K562 (cell line): ENCODE measurements at regions not wholly inside any gene's neighbourhood (a gene's known extent, or its start where the extent isn't known, plus 50 kb on each side); places are given as distances from the start of the nearest gene placed in this dataset.

Experiments
- ATAC-seq: fragments of 200-7000 bp; cut with Tn5 transposase; 3 replicates; pipeline ENCODE4 v1.9.1; 2020; ENCODE audit warnings: moderate library complexity
- BruUV-seq: library from RNA; stranded (reverse); fragments of 400-500 nt; replicated peaks from 2 replicates; lab custom pipeline; 2021; lab: Mats Ljungman, UMichigan
- CTCF ChIA-PET: fragments of 300-600 bp; formaldehyde crosslinking; extraction: SDS; loops from one replicate; lab custom pipeline; 2021; ENCODE audit warnings: low intra/inter-chr PET ratio; lab: Yijun Ruan, JAX
- POLR2A ChIA-PET: fragments of 300-600, 350-650 bp; sonication (Branson Sonifier 250); formaldehyde crosslinking; extraction: SDS; loops from one replicate; lab custom pipeline; 2021; ENCODE audit warnings: antibody characterized with exemption, inconsistent platforms; lab: Yijun Ruan, JAX
- DNase-seq, 4 experiments: peaks; one replicate each; pipeline versions ENCODE4 v3.0.0 to v3.0.0-alpha.2; 2011 to 2018; ENCODE audit warnings: low spot score in 3 of 4, mixed read lengths in 3 of 4; ENCODE audit errors: extremely low read depth in 1 of 4
- FAIRE-seq: peaks from 2 replicates; lab custom pipeline; 2011; peaks lifted over from hg19 to GRCh38; lab: Jason Lieb, UNC
- H2AFZ ChIP-seq: 2 replicates; pipeline ENCODE4 v1.6.0; 2011; ENCODE audit warnings: low read depth, low read length, control low read depth, inconsistent platforms
- H3K27ac ChIP-seq: fragments of 200-600 bp; 3 replicates; pipeline ENCODE4 v1.8.0; 2011; ENCODE audit warnings: low read depth, mild to moderate bottlenecking, control low read depth, inconsistent platforms, low read length, moderate library complexity, mixed read lengths; ENCODE audit errors: extremely low read depth
- H3K27me3 ChIP-seq, 2 experiments: fragments of 300-600 bp in 1 of 2; 2 replicates in 1 of 2; 3 replicates in 1 of 2; pipeline versions ENCODE4 v1.6.0 to v1.8.0; 2011; ENCODE audit warnings: inconsistent platforms in 2 of 2, low read length in 2 of 2, mild to moderate bottlenecking in 1 of 2, mixed read lengths in 1 of 2, moderate library complexity in 1 of 2; ENCODE audit not compliant: control insufficient read depth in 2 of 2, insufficient read depth in 2 of 2
- H3K36me3 ChIP-seq: fragments of 300-600 bp; 3 replicates; pipeline ENCODE4 v1.8.0; 2011; ENCODE audit warnings: mild to moderate bottlenecking, low read length, inconsistent platforms; ENCODE audit not compliant: control insufficient read depth, insufficient read depth
- H3K4me1 ChIP-seq, 2 experiments: fragments of 200-600 bp in 1 of 2; replicated peaks in 1 of 2; 2 replicates in 1 of 2; 3 replicates in 1 of 2; pipeline versions ENCODE4 v1.5.1 to v1.8.0; 2011; ENCODE audit warnings: inconsistent platforms in 2 of 2, low read length in 2 of 2, mild to moderate bottlenecking in 1 of 2, mixed read lengths in 1 of 2, moderate library complexity in 1 of 2; ENCODE audit not compliant: control insufficient read depth in 2 of 2, insufficient read depth in 2 of 2
- H3K4me2 ChIP-seq: 2 replicates; pipeline ENCODE4 v1.6.1; 2011; ENCODE audit warnings: low read length, control low read depth, inconsistent platforms, mixed read lengths; ENCODE audit not compliant: insufficient read depth
- H3K4me3 ChIP-seq: fragments of 200-600 bp; sonication (generic), shearing (Covaris generic); 2 replicates; pipeline ENCODE4 v1.5.1; 2016; ENCODE audit warnings: control low read depth, inconsistent platforms
- H3K79me2 ChIP-seq: fragments of 200-600 bp; 3 replicates; pipeline ENCODE4 v1.8.0; 2011; ENCODE audit warnings: low read length, inconsistent platforms; ENCODE audit not compliant: control insufficient read depth, insufficient read depth
- H3K9ac ChIP-seq, 2 experiments: 2 replicates each; pipeline versions ENCODE4 v1.6.0 to v1.6.1; 2011; ENCODE audit warnings: low read depth in 2 of 2, low read length in 2 of 2, control low read depth in 1 of 2, inconsistent platforms in 1 of 2, mild to moderate bottlenecking in 1 of 2, mixed read lengths in 1 of 2; ENCODE audit not compliant: insufficient read depth in 1 of 2
- H3K9me1 ChIP-seq: one replicate; pipeline ENCODE4 v1.6.0; 2011; ENCODE audit warnings: inconsistent platforms, mild to moderate bottlenecking, low read length, moderate library complexity; ENCODE audit not compliant: control insufficient read depth, insufficient read depth
- H3K9me3 ChIP-seq: replicated peaks from 2 replicates; pipeline ENCODE4 v1.5.1; 2011; ENCODE audit warnings: low read depth, low read length, inconsistent platforms; ENCODE audit not compliant: control insufficient read depth, insufficient read depth
- H4K20me1 ChIP-seq: replicated peaks from 2 replicates; pipeline ENCODE4 v1.6.1; 2011; ENCODE audit warnings: low read length, inconsistent platforms, mixed read lengths; ENCODE audit not compliant: control insufficient read depth, insufficient read depth
- ARID1B ChIP-seq: fragments of 450-650 bp; IDR thresholded peaks from 2 replicates; pipeline ENCODE4 v1.6.1; 2016; ENCODE audit warnings: antibody characterized with exemption, mild to moderate bottlenecking, inconsistent platforms
- BCOR ChIP-seq: fragments of 450-650 bp; IDR thresholded peaks from 2 replicates; pipeline ENCODE4 v1.6.1; 2016
- BRCA1 ChIP-seq, 2 experiments: fragments of 450-650 bp in 1 of 2; sonication (generic) in 1 of 2; formaldehyde crosslinking in 1 of 2; IDR thresholded peaks; 2 replicates each; pipeline versions ENCODE4 v1.5.0 to v1.6.1; 2017 to 2020; ENCODE audit warnings: mild to moderate bottlenecking in 1 of 2, missing genetic modification reagents in 1 of 2
- BRF1 ChIP-seq: IDR thresholded peaks from 3 replicates; pipeline ENCODE4 v1.6.1; 2011; ENCODE audit warnings: borderline replicate concordance, mild to moderate bottlenecking; ENCODE audit not compliant: insufficient read length; ENCODE audit errors: extremely low read depth
- CTBP1 ChIP-seq: fragments of 450-650 bp; IDR thresholded peaks from 2 replicates; pipeline ENCODE4 v1.6.1; 2016; ENCODE audit warnings: borderline replicate concordance
- KAT2B ChIP-seq: IDR thresholded peaks from one replicate; pipeline ENCODE4 v1.6.1; 2012; ENCODE audit warnings: low read depth, mild to moderate bottlenecking, control low read depth, inconsistent platforms, low read length, moderate library complexity
- NFIC ChIP-seq: fragments of 450-650 bp; IDR thresholded peaks from 2 replicates; pipeline ENCODE4 v1.6.1; 2017; ENCODE audit warnings: mild to moderate bottlenecking, inconsistent platforms
- PHTF2 ChIP-seq: fragments of 250-450 bp; sonication (Bioruptor Pico); IDR thresholded peaks from 2 replicates; pipeline ENCODE4 v1.5.0; 2021; ENCODE audit warnings: mild to moderate bottlenecking
- POLR2A ChIP-seq: fragments of 450-650 bp; conservative IDR thresholded peaks from 2 replicates; pipeline ENCODE4 v1.6.1; 2016
- PREB ChIP-seq: sonication (generic); formaldehyde crosslinking; IDR thresholded peaks from 2 replicates; pipeline ENCODE4 v1.8.1; 2023; ENCODE audit warnings: mild to moderate bottlenecking, missing genetic modification reagents
- PTBP1 ChIP-seq: fragments of 200-400 bp; formaldehyde crosslinking; IDR thresholded peaks from 2 replicates; pipeline ENCODE4 v1.6.1; 2017; ENCODE audit warnings: low read depth, low read length
- RBM17 ChIP-seq: fragments of 200-400 bp; formaldehyde crosslinking; IDR thresholded peaks from 2 replicates; pipeline ENCODE4 v1.6.1; 2017; ENCODE audit warnings: low read depth, mild to moderate bottlenecking, low read length, borderline replicate concordance
- TFAP4 ChIP-seq: sonication (generic); formaldehyde crosslinking; IDR thresholded peaks from 2 replicates; pipeline ENCODE4 v1.8.0; 2022; ENCODE audit warnings: missing genetic modification reagents, mild to moderate bottlenecking, moderate library complexity, borderline replicate concordance
- ZKSCAN3 ChIP-seq: fragments of 250-450 bp; sonication (Bioruptor Pico); IDR thresholded peaks from 2 replicates; pipeline ENCODE4 v1.4.0; 2020
- ZNF165 ChIP-seq: fragments of 250-450 bp; sonication (Bioruptor Pico); IDR thresholded peaks from 2 replicates; pipeline ENCODE4 v1.4.0; 2020; ENCODE audit warnings: borderline replicate concordance
- ZNF197 ChIP-seq: fragments of 200-800 bp; sonication (Bioruptor generic); IDR thresholded peaks from 2 replicates; pipeline ENCODE4 v1.6.1; 2016; ENCODE audit warnings: low read depth, missing genetic modification characterization, missing compliant biosample characterization
- ZNF232 ChIP-seq: sonication (generic); formaldehyde crosslinking; IDR thresholded peaks from 2 replicates; pipeline ENCODE4 v1.8.0; 2022; ENCODE audit warnings: mild to moderate bottlenecking, missing genetic modification reagents
- ZNF316 ChIP-seq: fragments of 450-650 bp; IDR thresholded peaks from 2 replicates; pipeline ENCODE4 v1.6.1; 2016
- WGBS: fragments of 100-300 bp; shearing (Covaris generic); methylation state at CpG from one replicate; pipeline ENCODE4 v1.1.6; 2016; ENCODE audit warnings: low coverage, mixed read lengths; ENCODE audit not compliant: insufficient coverage; ENCODE audit errors: missing lambda C conversion rate; 5-methylcytosine and 5-hydroxymethylcytosine counted together
- in situ Hi-C: fragments of 300-500 bp; cut with MboI; formaldehyde crosslinking; loops from 4 replicates; pipeline ENCODE4 v1.15.0; 2018; ENCODE audit warnings: inconsistent platforms, mixed read lengths
- intact Hi-C: fragments of 100-400 bp; cut with micrococcal nuclease; formaldehyde crosslinking; loops from 2 replicates; pipeline ENCODE4 v1.14.2; 2022
- TF ChIP-seq, protein P1 (sequence below), 2 experiments: fragments of 250-450 bp in 1 of 2; fragments of 450-650 bp in 1 of 2; sonication (Bioruptor Pico) in 1 of 2; IDR thresholded peaks; 2 replicates each; pipeline versions ENCODE4 v1.6.1 to v1.8.0; 2016 to 2021; ENCODE audit warnings: mild to moderate bottlenecking in 2 of 2, moderate library complexity in 2 of 2, missing compliant biosample characterization in 1 of 2, missing genetic modification characterization in 1 of 2
- TF ChIP-seq, protein P2 (sequence below): fragments of 450-650 bp; IDR thresholded peaks from 2 replicates; pipeline ENCODE4 v1.6.1; 2016; ENCODE audit warnings: missing biosample characterization, missing genetic modification characterization

GRCh38 chrX:12026481-12026880 is 111.8 kb upstream of the FRMPD4 start:
- no peak for FAIRE-seq
- Histone ChIP-seq H3K27me3 (no peaks in the 10 kb centered on the region), H3K36me3 (no peaks in the 10 kb centered on the region), H3K4me2 (no peak overlapping the region), H3K9me1 (no peaks in the 10 kb centered on the region), H3K9ac (no peak overlapping the region), H3K27ac (no peak overlapping the region), H2AFZ (no peak overlapping the region), H4K20me1 (no peaks in the 10 kb centered on the region), H3K4me3 (no peak overlapping the region), H3K79me2 (no peaks in the 10 kb centered on the region), H3K9me3 (no peaks in the 10 kb centered on the region), H3K4me1 (no peaks in the 10 kb centered on the region)
- no TSS peak for BruUV-seq
- ChIA-PET POLR2A (no interaction called here), CTCF (no interaction called here)
- 0% methylated on average over 2 of the region's 2 CpGs for WGBS
- no peak for ATAC-seq
- in situ Hi-C loops (no loop called here), intact Hi-C loops (no loop called here)
- TF ChIP-seq PREB (CRISPR knock-in tag) (no peak), POLR2A (no peak), ZKSCAN3 (CRISPR knock-in tag) (no peak), PTBP1 (no peak), PHTF2 (CRISPR knock-in tag) (no peak), ZNF316 (no peak), NFIC (no peak), ZNF197 (CRISPR knock-in tag) (no peak), BRCA1 (IDR thresholded peaks at IDR 0.05) (no peak), BRCA1 (CRISPR knock-in tag; IDR thresholded peaks at IDR 0.05) (no peak), TFAP4 (CRISPR knock-in tag) (no peak), ZNF232 (CRISPR knock-in tag) (no peak), CTBP1 (no peak), BRF1 (no peak), KAT2B (no peak), ARID1B (no peak), ZNF165 (CRISPR knock-in tag) (no peak), BCOR (no peak), RBM17 (no peak)
- TF ChIP-seq, protein P1, sequence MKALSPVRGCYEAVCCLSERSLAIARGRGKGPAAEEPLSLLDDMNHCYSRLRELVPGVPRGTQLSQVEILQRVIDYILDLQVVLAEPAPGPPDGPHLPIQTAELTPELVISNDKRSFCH (CRISPR knock-in tag; IDR thresholded peaks at IDR 0.05) = no peak
- TF ChIP-seq, protein P1 (tag; IDR thresholded peaks at IDR 0.05) = no peak
- TF ChIP-seq, protein P2, sequence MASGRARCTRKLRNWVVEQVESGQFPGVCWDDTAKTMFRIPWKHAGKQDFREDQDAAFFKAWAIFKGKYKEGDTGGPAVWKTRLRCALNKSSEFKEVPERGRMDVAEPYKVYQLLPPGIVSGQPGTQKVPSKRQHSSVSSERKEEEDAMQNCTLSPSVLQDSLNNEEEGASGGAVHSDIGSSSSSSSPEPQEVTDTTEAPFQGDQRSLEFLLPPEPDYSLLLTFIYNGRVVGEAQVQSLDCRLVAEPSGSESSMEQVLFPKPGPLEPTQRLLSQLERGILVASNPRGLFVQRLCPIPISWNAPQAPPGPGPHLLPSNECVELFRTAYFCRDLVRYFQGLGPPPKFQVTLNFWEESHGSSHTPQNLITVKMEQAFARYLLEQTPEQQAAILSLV (tag) = no peak
- no peak for DNase-seq
